ENCODE measurements at regions not wholly inside any gene's neighbourhood (a gene's known extent, or its start where the extent isn't known, plus 50 kb on each side); places are given as distances from the start of the nearest gene placed in this dataset.

DNA sequence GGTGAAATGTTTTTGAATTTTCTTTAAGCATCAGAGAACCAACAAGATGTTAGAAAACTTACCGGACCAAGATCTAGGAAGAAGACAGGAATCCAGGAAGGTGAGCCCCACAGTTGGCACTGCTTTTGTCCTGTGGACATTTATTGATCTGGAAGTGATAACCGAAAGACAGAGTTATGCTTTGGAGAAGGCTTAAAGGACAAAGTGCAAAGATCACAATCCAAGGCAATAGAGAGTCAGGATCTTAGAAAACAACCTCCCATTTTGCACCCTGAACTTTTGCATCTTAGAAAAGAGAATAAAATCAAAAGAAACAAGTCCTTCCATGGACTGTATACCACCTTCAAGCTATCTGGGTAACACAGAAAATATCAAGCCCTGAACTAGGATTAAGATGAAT is 129.4 kb upstream of the SRD5A2 start:
- Histone ChIP-seq H3K4me3 (no peak overlapping the region), H3K36me3 (no peaks in the 10 kb centered on the region), H3K9me3 (no peaks in the 10 kb centered on the region), H3K4me1 (no peaks in the 10 kb centered on the region), H3K27ac (no peak overlapping the region), H3K27me3 (no peaks in the 10 kb centered on the region)
- TF ChIP-seq, protein P1, sequence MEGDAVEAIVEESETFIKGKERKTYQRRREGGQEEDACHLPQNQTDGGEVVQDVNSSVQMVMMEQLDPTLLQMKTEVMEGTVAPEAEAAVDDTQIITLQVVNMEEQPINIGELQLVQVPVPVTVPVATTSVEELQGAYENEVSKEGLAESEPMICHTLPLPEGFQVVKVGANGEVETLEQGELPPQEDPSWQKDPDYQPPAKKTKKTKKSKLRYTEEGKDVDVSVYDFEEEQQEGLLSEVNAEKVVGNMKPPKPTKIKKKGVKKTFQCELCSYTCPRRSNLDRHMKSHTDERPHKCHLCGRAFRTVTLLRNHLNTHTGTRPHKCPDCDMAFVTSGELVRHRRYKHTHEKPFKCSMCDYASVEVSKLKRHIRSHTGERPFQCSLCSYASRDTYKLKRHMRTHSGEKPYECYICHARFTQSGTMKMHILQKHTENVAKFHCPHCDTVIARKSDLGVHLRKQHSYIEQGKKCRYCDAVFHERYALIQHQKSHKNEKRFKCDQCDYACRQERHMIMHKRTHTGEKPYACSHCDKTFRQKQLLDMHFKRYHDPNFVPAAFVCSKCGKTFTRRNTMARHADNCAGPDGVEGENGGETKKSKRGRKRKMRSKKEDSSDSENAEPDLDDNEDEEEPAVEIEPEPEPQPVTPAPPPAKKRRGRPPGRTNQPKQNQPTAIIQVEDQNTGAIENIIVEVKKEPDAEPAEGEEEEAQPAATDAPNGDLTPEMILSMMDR (IDR thresholded peaks at IDR 0.05) = no peak
- intact Hi-C loops (cut with DNase I; ENCODE audit: low total_unique reads) = no loop called here
- no peak for DNase-seq

DNA sequence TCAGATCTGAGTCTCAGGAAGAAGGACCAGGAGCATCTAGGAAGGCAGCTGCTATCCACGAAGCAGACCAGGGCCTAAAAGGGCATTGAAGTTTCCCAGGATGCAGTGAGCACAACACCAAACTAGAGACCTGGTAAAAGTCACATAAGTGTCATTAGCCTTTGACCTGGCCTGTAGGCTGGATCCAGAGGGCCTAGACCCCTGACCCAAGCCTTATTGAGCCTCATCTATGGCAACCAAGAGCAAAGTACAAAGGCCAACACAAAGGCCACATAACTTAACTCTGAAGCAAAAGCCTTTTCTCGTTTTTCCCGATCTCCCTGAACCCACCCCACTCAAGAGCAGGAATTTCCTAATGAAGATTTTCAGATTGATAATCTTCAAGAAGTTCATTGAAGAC is 127.3 kb upstream of the SRD5A2 start:
- TF ChIP-seq, protein P1 (IDR thresholded peaks at IDR 0.05) = no peak
- Histone ChIP-seq H3K4me3 (no peak overlapping the region), H3K27me3 (no peaks in the 10 kb centered on the region), H3K4me1 (no peaks in the 10 kb centered on the region), H3K27ac (no peak overlapping the region), H3K9me3 (no peaks in the 10 kb centered on the region), H3K36me3 (no peaks in the 10 kb centered on the region)
- no peak for DNase-seq
- intact Hi-C loops (cut with DNase I; ENCODE audit: low total_unique reads) = no loop called here

DNA sequence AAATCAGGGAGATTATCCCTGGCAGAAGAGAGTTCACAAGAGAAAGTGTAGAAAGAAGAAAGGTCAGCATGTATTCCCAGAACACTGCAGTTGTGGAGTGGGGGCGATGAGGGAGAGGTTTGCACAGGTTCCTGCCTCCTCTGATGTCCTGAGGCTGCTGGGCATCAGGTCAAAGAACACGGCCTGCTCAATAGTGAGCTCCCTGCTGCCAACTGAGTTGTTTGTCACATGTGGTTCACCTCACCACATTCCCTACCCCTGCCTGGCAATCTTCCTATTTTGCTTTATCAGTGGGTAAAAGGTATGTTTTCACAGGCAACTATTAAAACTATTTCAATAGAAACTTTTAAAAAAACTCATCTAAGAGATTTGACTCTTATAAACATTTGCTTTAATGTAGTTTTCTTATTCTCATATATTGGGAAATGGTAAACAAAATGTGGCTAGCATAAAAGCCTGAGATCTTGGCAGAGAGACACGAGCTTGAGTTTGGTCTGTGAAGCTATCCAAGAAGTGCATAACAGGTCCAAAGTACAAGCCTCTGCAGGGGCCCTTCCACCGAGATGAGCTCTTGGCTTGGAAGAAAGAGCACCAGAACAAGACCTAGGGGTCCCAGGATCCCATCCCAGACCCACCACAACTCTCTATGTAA is 123.9 kb upstream of the SRD5A2 start:
- H3K27me3 ChIP-seq = no peaks in the 10 kb centered on the region
- H3K4me1 ChIP-seq = no peaks in the 10 kb centered on the region
- H3K9me3 ChIP-seq = peaks cover 0 to 2% (median 0%) of the 10 kb centered on the region in 3 donors
- H3K36me3 ChIP-seq = no peaks in the 10 kb centered on the region
- intact Hi-C loops (cut with DNase I; ENCODE audit: low total_unique reads) = no loop called here
- TF ChIP-seq, protein P1 (IDR thresholded peaks at IDR 0.05) = no peak
- H3K4me3 ChIP-seq = no peak overlapping the region
- no peak for DNase-seq
- H3K27ac ChIP-seq = no peak overlapping the region

DNA sequence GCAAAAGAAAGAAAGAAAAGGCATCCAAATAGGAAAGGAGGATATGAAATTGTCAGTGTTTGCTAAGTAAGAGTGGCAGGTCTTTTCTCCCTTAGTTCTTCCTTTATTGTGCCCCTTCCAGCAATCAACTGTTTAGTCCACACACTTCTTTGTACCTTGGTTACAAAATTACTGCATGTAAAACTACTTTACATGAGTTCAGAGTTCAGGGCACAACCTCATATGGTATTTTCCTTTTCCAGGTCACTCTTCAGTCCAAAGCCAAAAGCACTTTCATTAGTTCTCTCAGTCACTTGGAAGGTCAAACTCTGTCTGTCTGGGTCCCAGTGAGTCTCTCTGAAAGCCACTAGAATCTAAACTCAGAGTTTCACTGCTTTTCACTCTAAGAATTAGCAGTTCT is 122.5 kb upstream of the SRD5A2 start:
- no peaks in the 10 kb centered on the region for H3K27me3 ChIP-seq
- no peak overlapping the region for H3K4me3 ChIP-seq
- H3K4me1 ChIP-seq = no peaks in the 10 kb centered on the region
- peaks cover 0 to 12% (median 12%) of the 10 kb centered on the region in 3 donors for H3K9me3 ChIP-seq
- H3K27ac ChIP-seq = no peak overlapping the region
- TF ChIP-seq, protein P1 (IDR thresholded peaks at IDR 0.05) = no peak
- DNase-seq = no peak
- intact Hi-C loops (cut with DNase I; ENCODE audit: low total_unique reads) = no loop called here
- no peaks in the 10 kb centered on the region for H3K36me3 ChIP-seq

DNA sequence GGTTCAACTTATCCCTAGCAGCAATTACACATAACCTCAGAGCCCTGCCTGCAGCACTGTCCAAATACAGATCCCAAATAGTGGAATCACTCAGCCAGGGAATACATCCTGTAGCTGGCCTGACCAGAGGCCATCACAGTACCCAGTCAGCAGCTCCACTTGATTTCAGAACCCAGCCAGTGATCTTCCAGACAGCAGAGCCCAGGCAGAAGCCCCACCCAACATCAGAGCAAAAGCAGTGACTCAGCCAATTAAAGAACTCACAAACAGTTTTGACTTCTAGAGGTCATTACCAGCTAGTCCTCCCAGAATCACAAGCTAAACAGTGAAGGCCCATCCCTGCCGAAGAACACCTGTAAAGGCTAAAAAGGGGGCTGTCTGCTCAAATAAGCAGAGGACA is 118.0 kb upstream of the SRD5A2 start:
- no peak overlapping the region for H3K27ac ChIP-seq
- intact Hi-C loops (cut with DNase I; ENCODE audit: low total_unique reads) = no loop called here
- no peaks in the 10 kb centered on the region for H3K4me1 ChIP-seq
- TF ChIP-seq, protein P1 (IDR thresholded peaks at IDR 0.05) = no peak
- H3K9me3 ChIP-seq = peaks cover 7 to 42% (median 35%) of the 10 kb centered on the region in 3 donors
- no peaks in the 10 kb centered on the region for H3K36me3 ChIP-seq
- no peak for DNase-seq
- H3K4me3 ChIP-seq = no peak overlapping the region
- no peaks in the 10 kb centered on the region for H3K27me3 ChIP-seq

DNA sequence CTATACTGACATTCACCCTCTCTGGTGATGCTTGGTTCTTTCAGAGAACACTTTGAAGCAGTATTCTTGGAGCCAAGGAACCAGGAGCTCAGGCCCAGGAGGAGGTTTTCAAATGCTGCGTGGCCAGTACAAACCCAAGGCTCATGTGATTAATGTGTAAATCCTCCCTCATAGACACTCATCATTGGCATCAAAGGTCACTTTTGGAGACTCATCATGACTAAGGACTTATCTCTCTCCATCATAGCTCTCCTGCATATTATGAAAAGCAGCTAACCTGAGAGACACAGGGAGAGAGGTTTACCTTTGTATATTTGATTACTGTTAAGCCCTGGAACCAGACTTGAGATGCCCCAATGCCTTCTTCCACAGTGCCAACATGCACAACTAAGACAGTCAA is 115.3 kb upstream of the SRD5A2 start:
- H3K9me3 ChIP-seq = peaks cover 14 to 69% (median 57%) of the 10 kb centered on the region in 3 donors
- DNase-seq = no peak
- H3K27me3 ChIP-seq = no peaks in the 10 kb centered on the region
- H3K4me3 ChIP-seq = no peak overlapping the region
- H3K36me3 ChIP-seq = no peaks in the 10 kb centered on the region
- TF ChIP-seq, protein P1 (IDR thresholded peaks at IDR 0.05) = no peak
- intact Hi-C loops (cut with DNase I; ENCODE audit: low total_unique reads) = no loop called here
- H3K27ac ChIP-seq = no peak overlapping the region
- no peaks in the 10 kb centered on the region for H3K4me1 ChIP-seq

Measured in tibial artery (tissue), 4 donors.